ENCODE measurements at regions not wholly inside any gene's neighbourhood (a gene's known extent, or its start where the extent isn't known, plus 50 kb on each side); places are given as distances from the start of the nearest gene placed in this dataset.

GRCh38 chr10:94077042-94077441, 83.3 kb downstream of the PLCE1 start:
- TF ChIP-seq, protein P1, sequence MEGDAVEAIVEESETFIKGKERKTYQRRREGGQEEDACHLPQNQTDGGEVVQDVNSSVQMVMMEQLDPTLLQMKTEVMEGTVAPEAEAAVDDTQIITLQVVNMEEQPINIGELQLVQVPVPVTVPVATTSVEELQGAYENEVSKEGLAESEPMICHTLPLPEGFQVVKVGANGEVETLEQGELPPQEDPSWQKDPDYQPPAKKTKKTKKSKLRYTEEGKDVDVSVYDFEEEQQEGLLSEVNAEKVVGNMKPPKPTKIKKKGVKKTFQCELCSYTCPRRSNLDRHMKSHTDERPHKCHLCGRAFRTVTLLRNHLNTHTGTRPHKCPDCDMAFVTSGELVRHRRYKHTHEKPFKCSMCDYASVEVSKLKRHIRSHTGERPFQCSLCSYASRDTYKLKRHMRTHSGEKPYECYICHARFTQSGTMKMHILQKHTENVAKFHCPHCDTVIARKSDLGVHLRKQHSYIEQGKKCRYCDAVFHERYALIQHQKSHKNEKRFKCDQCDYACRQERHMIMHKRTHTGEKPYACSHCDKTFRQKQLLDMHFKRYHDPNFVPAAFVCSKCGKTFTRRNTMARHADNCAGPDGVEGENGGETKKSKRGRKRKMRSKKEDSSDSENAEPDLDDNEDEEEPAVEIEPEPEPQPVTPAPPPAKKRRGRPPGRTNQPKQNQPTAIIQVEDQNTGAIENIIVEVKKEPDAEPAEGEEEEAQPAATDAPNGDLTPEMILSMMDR (IDR thresholded peaks at IDR 0.05 in 8 of 11, conservative IDR thresholded peaks at IDR 0.05 in 3 of 11) = no peak
- no peak for TF ChIP-seq POLR2AphosphoS5 (IDR thresholded peaks at IDR 0.05)
